GM23248 (cell line): ENCODE measurements at regions not wholly inside any gene's neighbourhood (a gene's known extent, or its start where the extent isn't known, plus 50 kb on each side); places are given as distances from the start of the nearest gene placed in this dataset.

Source experiments
- DNase-seq: peaks from one replicate; pipeline ENCODE4 v3.0.0-alpha.2; 2015
- H2AFZ ChIP-seq: fragments of 200-600 bp; sonication (generic); 2 replicates; pipeline ENCODE4 v1.6.1; 2016; ENCODE audit warnings: antibody characterized with exemption
- H3F3A ChIP-seq: fragments of 200-600 bp; sonication (generic); 2 replicates; pipeline ENCODE4 v1.6.1; 2016; ENCODE audit warnings: mild to moderate bottlenecking, antibody characterized with exemption, mixed run types; ENCODE audit not compliant: insufficient read depth
- H3K27ac ChIP-seq: fragments of 200-600 bp; sonication (generic); 2 replicates; pipeline ENCODE4 v1.5.1; 2016; ENCODE audit warnings: mild to moderate bottlenecking
- H3K27me3 ChIP-seq: fragments of 200-600 bp; sonication (generic); replicated peaks from 2 replicates; pipeline ENCODE4 v1.6.1; 2016; ENCODE audit warnings: mild to moderate bottlenecking; ENCODE audit not compliant: insufficient read depth
- H3K36me3 ChIP-seq: fragments of 200-600 bp; sonication (generic); 2 replicates; pipeline ENCODE4 v1.6.1; 2016; ENCODE audit warnings: low read depth, mild to moderate bottlenecking
- H3K4me1 ChIP-seq: fragments of 200-600 bp; sonication (generic); 2 replicates; pipeline ENCODE4 v1.6.1; 2016; ENCODE audit warnings: mild to moderate bottlenecking; ENCODE audit not compliant: insufficient read depth
- H3K4me2 ChIP-seq: fragments of 200-600 bp; sonication (generic); one replicate; pipeline ENCODE4 v1.6.1; 2016; ENCODE audit warnings: mild to moderate bottlenecking; ENCODE audit not compliant: unreplicated experiment
- H3K4me3 ChIP-seq: fragments of 200-600 bp; sonication (generic); 2 replicates; pipeline ENCODE4 v1.5.1; 2016; ENCODE audit warnings: mild to moderate bottlenecking
- H3K79me2 ChIP-seq: fragments of 200-600 bp; sonication (generic); 2 replicates; pipeline ENCODE4 v1.6.1; 2016; ENCODE audit warnings: mild to moderate bottlenecking; ENCODE audit not compliant: insufficient read depth
- H3K9ac ChIP-seq: fragments of 200-600 bp; sonication (generic); 2 replicates; pipeline ENCODE4 v1.6.1; 2016; ENCODE audit warnings: mild to moderate bottlenecking
- H3K9me2 ChIP-seq: fragments of 200-600 bp; sonication (generic); 2 replicates; pipeline ENCODE4 v1.6.1; 2016; ENCODE audit warnings: mixed run types, mild to moderate bottlenecking, moderate library complexity; ENCODE audit not compliant: insufficient read depth
- H3K9me3 ChIP-seq: fragments of 200-600 bp; sonication (generic); one replicate; pipeline ENCODE4 v1.6.1; 2017; ENCODE audit warnings: low read depth
- H4K20me1 ChIP-seq: fragments of 200-600 bp; sonication (generic); 2 replicates; pipeline ENCODE4 v1.6.0; 2016; ENCODE audit not compliant: insufficient read depth
- EZH2 ChIP-seq: fragments of 200-600 bp; sonication (generic); IDR thresholded peaks from 2 replicates; pipeline ENCODE4 v1.6.1; 2018; ENCODE audit warnings: antibody characterized with exemption, mild to moderate bottlenecking; ENCODE audit not compliant: insufficient read depth, poor library complexity, severe bottlenecking
- EZH2phosphoT487 ChIP-seq: fragments of 200-600 bp; sonication (generic); IDR thresholded peaks from 2 replicates; pipeline ENCODE4 v1.6.1; 2018; ENCODE audit warnings: antibody characterized with exemption, moderate library complexity, mild to moderate bottlenecking, low read depth; ENCODE audit not compliant: insufficient read depth
- WGBS, 2 experiments: methylation state at CpG; one replicate each; pipeline ENCODE4 v1.1.6; 2015 to 2017; ENCODE audit warnings: low lambda C conversion rate in 2 of 2, low coverage in 1 of 2; ENCODE audit errors: missing lambda C conversion rate in 2 of 2; 5-methylcytosine and 5-hydroxymethylcytosine counted together
- in situ Hi-C: fragments of 300-500 bp; cut with MboI; formaldehyde crosslinking; loops from 2 replicates; pipeline ENCODE4 v1.15.0; 2020

- H3K4me2 ChIP-seq: no peak overlapping the region
- H3K9me3 ChIP-seq: no peaks in the 10 kb centered on the region
- no peaks in the 10 kb centered on the region for H3K27me3 ChIP-seq
- H3K4me1 ChIP-seq: peaks cover 5% of the 10 kb centered on the region; the same call in 1 of the 2 replicates
- TF ChIP-seq EZH2phosphoT487: no peak
- H3F3A ChIP-seq: peaks cover 17% of the 10 kb centered on the region
- DNase-seq: no peak
- WGBS, 2 experiments: 65 to 68% methylated on average over 3 of the region's 3 CpGs
- H4K20me1 ChIP-seq: no peaks in the 10 kb centered on the region
- no peak overlapping the region for H2AFZ ChIP-seq
- no peak overlapping the region for H3K9ac ChIP-seq
- in situ Hi-C loops: no loop called here
- no peak overlapping the region for H3K27ac ChIP-seq
- no peak overlapping the region for H3K4me3 ChIP-seq
- no peaks in the 10 kb centered on the region for H3K79me2 ChIP-seq
- H3K9me2 ChIP-seq: no peaks in the 10 kb centered on the region
- no peaks in the 10 kb centered on the region for H3K36me3 ChIP-seq
Observed at GRCh38 chr22:27255580-27255979, 546.0 kb downstream of the MN1 start.

- Histone ChIP-seq H3K9me2 (no peaks in the 10 kb centered on the region), H3K79me2 (no peaks in the 10 kb centered on the region), H3K27ac (no peak overlapping the region), H3K27me3 (no peaks in the 10 kb centered on the region), H3K4me1 (no peaks in the 10 kb centered on the region), H2AFZ (no peak overlapping the region), H3K4me3 (no peak overlapping the region), H3K9ac (no peak overlapping the region), H3K4me2 (no peak overlapping the region), H3K36me3 (no peaks in the 10 kb centered on the region), H3K9me3 (no peaks in the 10 kb centered on the region), H4K20me1 (no peaks in the 10 kb centered on the region), H3F3A (peaks cover 4% of the 10 kb centered on the region; the same call in 1 of the 2 replicates)
- in situ Hi-C loops: no loop called here
- no peak for DNase-seq
- 94% methylated on average over 5 of the region's 5 CpGs for WGBS, 2 experiments
- TF ChIP-seq EZH2 (no peak), EZH2phosphoT487 (no peak)
Observed at GRCh38 chr22:27257987-27258386, 543.6 kb downstream of the MN1 start.

- no peak overlapping the region for H3K4me2 ChIP-seq
- no peaks in the 10 kb centered on the region for H3K4me1 ChIP-seq
- no peak overlapping the region for H3K4me3 ChIP-seq
- TF ChIP-seq EZH2 (no peak), EZH2phosphoT487 (no peak)
- H3K9me3 ChIP-seq: no peaks in the 10 kb centered on the region
- H3F3A ChIP-seq: no peaks in the 10 kb centered on the region
- no peaks in the 10 kb centered on the region for H4K20me1 ChIP-seq
- no peak for DNase-seq
- in situ Hi-C loops: no loop called here
- no peak overlapping the region for H3K27ac ChIP-seq
- H2AFZ ChIP-seq: no peak overlapping the region
- no peaks in the 10 kb centered on the region for H3K36me3 ChIP-seq
- no peaks in the 10 kb centered on the region for H3K27me3 ChIP-seq
- H3K9me2 ChIP-seq: no peaks in the 10 kb centered on the region
- no peak overlapping the region for H3K9ac ChIP-seq
- H3K79me2 ChIP-seq: no peaks in the 10 kb centered on the region
- 86 to 87% methylated on average over 9 of the region's 9 CpGs for WGBS, 2 experiments
Observed at GRCh38 chr22:27258616-27259172, 542.9 kb downstream of the MN1 start.

GRCh38 chr22:27259433-27259832 lies 542.1 kb downstream of the MN1 start:
- no peaks in the 10 kb centered on the region for H3K4me1 ChIP-seq
- WGBS, 2 experiments: 90 to 94% methylated on average over 8 of the region's 8 CpGs

More at GRCh38 chr22:27259433-27259832, 542.1 kb downstream of the MN1 start:
- no peaks in the 10 kb centered on the region for H3K36me3 ChIP-seq
- H3K79me2 ChIP-seq: no peaks in the 10 kb centered on the region
- no peaks in the 10 kb centered on the region for H3F3A ChIP-seq
- H3K9me3 ChIP-seq: no peaks in the 10 kb centered on the region
- H2AFZ ChIP-seq: no peak overlapping the region
- DNase-seq: no peak
- no peak overlapping the region for H3K9ac ChIP-seq
- TF ChIP-seq EZH2phosphoT487: no peak
- TF ChIP-seq EZH2: no peak
- in situ Hi-C loops: no loop called here
- H3K27me3 ChIP-seq: no peaks in the 10 kb centered on the region
- no peak overlapping the region for H3K4me2 ChIP-seq
- H3K27ac ChIP-seq: no peak overlapping the region
- no peaks in the 10 kb centered on the region for H4K20me1 ChIP-seq
- H3K9me2 ChIP-seq: no peaks in the 10 kb centered on the region
- no peak overlapping the region for H3K4me3 ChIP-seq
